GM18873 (cell line): ENCODE measurements at regions not wholly inside any gene's neighbourhood (a gene's known extent, or its start where the extent isn't known, plus 50 kb on each side); places are given as distances from the start of the nearest gene placed in this dataset.

Source experiments
- ATAC-seq: cut with Tn5 transposase; IDR thresholded peaks from one replicate; pipeline ENCODE4 v1.9.1; 2021; ENCODE audit warnings: mild to moderate bottlenecking, moderate library complexity, moderate number of reproducible peaks; ENCODE audit not compliant: unreplicated experiment, low FRiP score

GRCh38 chr18:79608999-79609461 is 70.6 kb upstream of the CTDP1 start:
- no peak for ATAC-seq

- ATAC-seq = no peak
These were observed 69.7 kb upstream of the CTDP1 start for GRCh38 chr18:79609841-79610281.

DNA sequence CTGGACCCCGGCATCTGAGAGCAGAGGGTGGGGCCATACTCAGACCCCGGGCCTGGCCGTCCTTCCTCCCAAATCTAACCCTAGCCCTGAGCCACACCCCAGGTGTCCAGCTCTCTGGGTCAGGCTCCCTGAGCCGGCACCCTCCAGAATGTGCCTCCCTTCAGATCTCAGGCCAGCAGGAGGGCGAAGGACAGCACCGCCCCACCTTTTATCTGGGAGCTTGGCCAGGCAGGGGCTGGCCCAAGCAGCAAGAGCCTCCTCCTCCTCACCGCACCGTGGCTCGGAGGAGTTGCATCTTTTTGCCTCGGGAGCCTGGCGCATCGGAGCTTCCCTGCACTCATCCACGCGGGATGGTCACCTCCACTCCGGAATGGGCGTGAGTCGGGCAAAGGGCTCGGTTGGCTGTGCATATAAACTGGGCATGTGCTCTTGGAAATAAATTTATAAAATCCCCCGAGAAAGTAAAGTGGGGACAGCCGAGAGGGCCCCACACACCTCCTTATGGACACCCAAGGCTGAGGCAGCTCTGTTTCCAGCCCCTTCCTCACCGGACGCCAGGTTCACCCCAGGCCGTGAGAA is 69.1 kb upstream of the CTDP1 start:
- no peak for ATAC-seq

DNA sequence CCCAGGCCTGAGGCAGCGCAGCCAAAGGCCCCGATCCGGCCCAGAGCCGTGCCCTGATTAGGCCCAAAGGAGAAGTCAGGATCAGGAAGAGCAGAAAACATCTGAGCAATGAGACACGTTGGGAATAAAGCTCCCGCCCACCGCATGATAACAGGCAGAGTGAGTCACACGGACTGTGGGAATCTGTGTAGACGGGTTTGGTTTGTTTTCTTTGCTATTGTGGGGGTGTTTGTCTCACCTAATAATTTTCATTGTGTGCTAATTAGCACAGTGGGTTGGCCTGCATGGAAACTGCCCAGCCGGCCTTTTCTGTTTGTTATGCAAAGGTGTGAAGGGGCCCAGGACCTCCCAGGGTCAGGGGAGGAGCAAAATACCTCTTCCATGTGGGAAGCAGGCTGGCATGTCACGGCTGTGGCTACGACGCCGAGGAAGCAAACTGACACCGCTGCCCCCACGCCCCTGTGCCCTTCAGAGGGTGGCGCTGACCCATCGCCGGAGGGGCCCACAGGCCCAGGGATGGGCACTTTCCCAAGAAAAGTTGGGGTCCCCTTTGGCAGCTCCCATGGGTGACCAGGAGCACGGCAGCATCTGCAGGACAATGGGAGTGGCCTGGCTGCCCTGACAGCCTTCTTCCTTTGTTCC is 68.4 kb upstream of the CTDP1 start:
- no peak for ATAC-seq

- ATAC-seq = no peak
These were observed 67.1 kb upstream of the CTDP1 start for GRCh38 chr18:79612291-79613108.

GRCh38 chr18:79613186-79613931 is 66.2 kb upstream of the CTDP1 start:
- no peak for ATAC-seq

DNA sequence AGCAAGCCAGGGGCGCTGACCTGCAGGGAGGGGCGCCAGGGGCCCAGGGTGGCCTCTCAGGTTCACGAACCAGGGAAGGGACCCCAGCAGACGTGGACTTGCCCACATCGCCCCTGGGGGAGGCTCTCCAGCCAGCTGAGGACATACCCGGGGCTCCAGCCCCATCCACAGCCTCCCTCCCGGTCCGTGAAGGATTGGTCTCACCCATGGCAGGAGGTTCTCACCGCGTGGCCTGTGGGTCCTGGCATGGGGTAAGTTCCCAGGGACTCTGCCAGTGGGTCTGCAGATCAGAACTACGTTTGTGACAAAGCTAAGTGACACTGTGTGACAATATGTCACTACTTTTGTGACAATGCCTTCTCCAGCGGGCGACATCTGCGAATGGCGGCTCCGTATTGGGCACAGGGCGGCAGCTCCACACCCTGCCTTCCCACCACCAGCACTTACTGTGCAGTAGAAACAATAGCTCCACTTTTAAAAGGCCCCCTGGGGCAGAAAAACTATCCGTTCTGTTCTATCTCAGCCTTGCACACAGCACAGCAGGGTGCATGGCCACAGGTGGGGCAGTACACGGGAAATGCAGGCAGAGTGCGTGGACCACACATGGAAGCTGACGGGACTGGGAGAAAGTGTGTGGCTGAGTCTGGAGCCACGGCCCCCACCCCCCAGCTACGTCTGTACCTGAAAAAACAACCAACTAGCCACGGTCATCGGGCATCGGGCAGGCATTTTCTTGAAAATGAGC is 65.2 kb upstream of the CTDP1 start:
- no peak for ATAC-seq

- ATAC-seq = no peak
These were observed 64.5 kb upstream of the CTDP1 start for GRCh38 chr18:79615091-79615490.

- no peak for ATAC-seq
These were observed 64.0 kb upstream of the CTDP1 start for GRCh38 chr18:79615586-79615985.

DNA sequence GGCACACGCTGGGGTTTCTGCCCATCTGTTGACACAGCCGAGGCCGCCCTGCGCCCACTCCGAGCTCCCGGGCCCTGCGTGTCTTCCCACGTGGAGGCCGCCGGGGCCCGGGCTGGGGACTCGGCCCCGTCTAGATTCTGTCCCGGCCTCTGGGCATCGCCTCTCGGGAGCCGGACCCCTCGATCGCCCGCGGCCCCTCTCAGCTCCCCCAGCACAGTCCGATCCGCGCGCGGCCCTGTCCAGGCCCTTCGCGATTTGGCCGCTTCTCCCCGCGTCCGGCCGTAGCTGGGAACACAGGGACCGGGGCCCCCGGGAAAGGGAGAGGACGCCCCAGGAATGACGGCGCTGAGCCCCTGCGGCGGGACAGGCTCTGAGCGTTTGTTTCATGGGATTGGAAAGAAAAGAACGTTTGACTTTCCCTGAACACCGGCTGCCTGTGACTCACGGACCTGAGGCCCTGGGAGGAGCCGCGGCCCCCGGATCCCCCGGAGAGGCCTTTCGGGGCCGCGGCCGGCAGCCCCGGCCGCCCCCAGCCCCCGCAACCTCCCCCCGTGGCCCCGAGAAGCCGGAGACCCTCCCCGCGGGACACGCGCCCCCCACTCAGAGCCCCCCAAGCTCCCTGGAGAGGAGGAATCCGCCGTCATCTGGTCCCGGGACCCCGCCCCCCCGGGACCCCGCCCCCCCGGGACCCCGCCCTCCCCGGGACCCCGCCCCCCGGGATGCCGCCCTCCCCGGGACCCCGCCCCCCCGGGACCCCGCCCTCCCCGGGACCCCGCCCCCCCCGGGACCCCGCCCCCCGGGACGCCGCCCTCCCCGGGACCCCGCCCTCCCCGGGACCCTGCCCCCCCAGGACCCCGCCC is 62.7 kb upstream of the CTDP1 start:
- ATAC-seq = no peak

DNA sequence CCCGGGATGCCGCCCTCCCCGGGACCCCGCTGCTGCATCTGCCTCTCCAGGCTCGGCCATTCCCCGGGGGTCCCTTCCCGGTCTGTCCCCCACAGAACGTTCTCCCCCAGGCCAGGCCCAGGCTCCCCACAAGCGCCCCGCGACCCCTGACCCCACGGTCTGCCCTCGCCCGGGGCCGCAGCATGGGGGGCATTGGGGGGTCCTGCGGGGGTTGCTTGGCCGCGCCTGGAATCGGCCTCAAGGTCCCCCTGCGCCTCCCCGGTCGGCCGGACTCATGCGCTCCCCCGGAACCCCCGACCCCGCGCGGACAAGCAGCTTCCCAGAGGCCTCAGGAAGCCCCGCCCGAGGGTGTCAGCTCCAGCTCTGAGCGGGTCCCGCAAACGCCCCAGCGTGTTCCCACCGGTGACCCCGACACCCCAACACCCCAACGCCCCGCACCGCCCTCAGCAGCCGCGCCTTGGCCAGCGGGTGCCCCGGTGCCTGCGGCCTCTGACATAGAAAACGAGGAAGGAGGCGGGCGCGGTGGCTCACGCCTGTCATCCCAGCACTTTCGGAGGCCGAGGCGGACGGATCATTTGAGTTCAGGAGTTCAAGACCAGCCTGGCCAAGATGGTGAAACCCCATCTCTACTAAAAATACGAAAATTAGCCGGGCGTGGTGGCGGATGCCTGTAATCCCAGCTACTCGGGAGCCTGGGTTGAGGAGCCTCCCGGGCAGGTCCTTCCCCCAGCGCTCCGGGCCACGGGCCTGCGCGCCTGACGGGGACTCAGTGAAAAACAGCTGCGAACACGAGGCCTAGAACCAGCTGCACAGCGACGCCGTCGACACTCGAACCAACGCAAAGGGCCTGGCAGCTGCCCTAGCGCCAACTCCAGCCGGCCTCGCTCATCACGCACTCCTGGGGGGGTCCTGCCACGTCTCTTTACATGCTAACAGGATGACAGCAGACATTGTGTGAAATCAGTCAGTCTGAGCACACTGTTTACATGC is 61.8 kb upstream of the CTDP1 start:
- ATAC-seq = no peak

- ATAC-seq = no peak
These were observed 58.9 kb upstream of the CTDP1 start for GRCh38 chr18:79620576-79621165.

DNA sequence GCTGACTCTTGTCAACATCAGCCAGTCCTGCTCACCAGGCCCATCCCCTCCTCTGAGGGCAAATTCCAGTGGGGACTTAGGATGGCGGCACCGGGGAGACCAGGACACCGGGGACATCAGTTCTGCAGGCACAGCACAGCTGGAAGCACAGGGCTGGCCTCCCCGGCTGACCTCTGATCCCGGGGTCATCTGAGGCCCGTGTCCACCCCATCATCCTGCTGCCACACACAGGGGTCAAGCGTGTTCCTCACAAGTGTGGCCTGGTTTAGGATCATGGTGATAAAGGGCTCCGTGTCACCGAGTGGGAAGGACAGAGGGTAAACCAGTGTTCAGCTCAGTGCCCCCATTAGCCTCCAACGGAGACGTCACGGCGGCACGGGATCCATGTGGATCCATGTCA is 58.1 kb upstream of the CTDP1 start:
- no peak for ATAC-seq

- ATAC-seq = no peak
These were observed 57.6 kb upstream of the CTDP1 start for GRCh38 chr18:79622004-79622403.

- no peak for ATAC-seq
These were observed 55.0 kb upstream of the CTDP1 start for GRCh38 chr18:79624356-79625170.

DNA sequence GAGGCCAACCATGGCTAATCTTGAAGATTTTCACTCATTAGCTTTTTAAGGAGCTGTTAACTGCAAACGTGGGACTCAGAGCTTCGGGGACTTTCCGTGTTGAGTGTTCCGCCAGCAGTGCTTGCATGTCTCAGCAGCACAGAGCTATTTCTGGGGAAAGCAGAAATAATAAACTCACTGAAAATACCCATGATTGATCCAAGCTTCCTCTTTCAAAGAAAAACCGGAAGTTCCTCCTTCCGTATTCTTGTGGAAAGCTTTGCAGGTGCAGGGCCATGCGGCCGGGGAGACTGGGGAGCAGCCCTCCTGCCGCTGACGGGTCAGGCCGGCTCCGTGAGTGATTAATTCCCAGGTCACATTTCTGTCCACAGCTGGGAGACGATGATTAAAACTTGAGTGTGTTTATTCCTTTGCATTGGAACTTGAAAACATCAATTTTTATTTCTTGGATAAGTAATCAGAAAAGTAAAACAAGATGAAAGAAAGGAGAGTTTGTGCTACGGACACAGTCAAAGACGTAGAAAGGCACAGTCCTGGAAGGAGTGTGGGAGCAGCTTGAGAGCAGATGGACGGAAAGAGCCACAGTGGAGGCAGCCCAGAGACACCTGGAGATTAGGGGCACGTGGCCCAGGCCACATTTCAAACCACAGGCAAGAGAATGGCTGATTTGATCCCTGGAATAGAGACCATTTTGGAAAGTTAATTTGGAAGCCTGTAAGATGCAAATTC is 54.2 kb upstream of the CTDP1 start:
- peak; percentile 82 for ATAC-seq
